CD14-positive monocyte (primary cell): ENCODE measurements at regions not wholly inside any gene's neighbourhood (a gene's known extent, or its start where the extent isn't known, plus 50 kb on each side); places are given as distances from the start of the nearest gene placed in this dataset.
"Not testable (repeated sequence)": the region's sequence is repeated elsewhere in the genome, so short reads cannot be mapped to it uniquely, and the experiment has no call there.

Experiments used
- DNase-seq, 3 donors: peaks; one replicate each; pipeline ENCODE4 v3.0.0-alpha.2; 2011 to 2022
- H2AFZ ChIP-seq: 2 replicates; pipeline ENCODE4 v1.6.0; 2012; ENCODE audit warnings: mild to moderate bottlenecking, low read depth, low read length, inconsistent platforms; ENCODE audit not compliant: insufficient read depth, poor library complexity, severe bottlenecking
- H3K27ac ChIP-seq, 2 donors: 1 replicate in 1 of 2; 2 replicates in 1 of 2; pipeline ENCODE4 v1.5.1; 2012 to 2013; ENCODE audit warnings: low read length in 2 of 2, control low read depth in 1 of 2, inconsistent platforms in 1 of 2, low read depth in 1 of 2, mild to moderate bottlenecking in 1 of 2
- H3K27me3 ChIP-seq, 2 donors: one replicate each; pipeline versions ENCODE4 v1.6.0 to v1.6.1; 2011 to 2013; ENCODE audit warnings: low read length in 2 of 2; ENCODE audit not compliant: control insufficient read depth in 2 of 2, insufficient read depth in 2 of 2
- H3K36me3 ChIP-seq, 2 donors: replicated peaks in 1 of 2; 1 replicate in 1 of 2; 2 replicates in 1 of 2; pipeline versions ENCODE4 v1.5.1 to v1.6.1; 2012 to 2013; ENCODE audit warnings: low read length in 2 of 2, control low read depth in 1 of 2, inconsistent platforms in 1 of 2, mild to moderate bottlenecking in 1 of 2; ENCODE audit not compliant: insufficient read depth in 2 of 2, control insufficient read depth in 1 of 2
- H3K4me1 ChIP-seq, 2 donors: 1 replicate in 1 of 2; 2 replicates in 1 of 2; pipeline versions ENCODE4 v1.5.1 to v1.6.1; 2012 to 2013; ENCODE audit warnings: low read length in 2 of 2, control low read depth in 1 of 2, inconsistent platforms in 1 of 2, mild to moderate bottlenecking in 1 of 2, moderate library complexity in 1 of 2; ENCODE audit not compliant: insufficient read depth in 2 of 2, control insufficient read depth in 1 of 2
- H3K4me2 ChIP-seq: replicated peaks from 2 replicates; pipeline ENCODE3; 2012; ENCODE audit warnings: low read length, moderate library complexity, mild to moderate bottlenecking; ENCODE audit not compliant: poor library complexity, severe bottlenecking; ENCODE audit errors: extremely low read depth
- H3K4me3 ChIP-seq, 3 experiments: fragments of 200-600 bp in 1 of 3; sonication (generic) in 1 of 3; replicated peaks in 1 of 3; 1 replicate in 2 of 3; 2 replicates in 1 of 3; pipeline ENCODE4 v1.5.1; 2011 to 2013; ENCODE audit warnings: low read length in 3 of 3, mild to moderate bottlenecking in 3 of 3, control low read depth in 2 of 3, low read depth in 2 of 3, inconsistent platforms in 1 of 3, moderate library complexity in 1 of 3
- H3K79me2 ChIP-seq: 2 replicates; pipeline ENCODE4 v1.6.0; 2012; ENCODE audit warnings: mild to moderate bottlenecking, control low read depth, inconsistent platforms, low read length, moderate library complexity; ENCODE audit not compliant: insufficient read depth
- H3K9ac ChIP-seq: 2 replicates; pipeline ENCODE4 v1.6.0; 2017; ENCODE audit warnings: low read length, mild to moderate bottlenecking; ENCODE audit not compliant: insufficient read depth, poor library complexity, severe bottlenecking
- H3K9me3 ChIP-seq, 2 donors: replicated peaks in 1 of 2; 1 replicate in 1 of 2; 2 replicates in 1 of 2; pipeline versions ENCODE4 v1.5.1 to v1.6.1; 2012 to 2013; ENCODE audit warnings: low read length in 2 of 2, control low read depth in 1 of 2; ENCODE audit not compliant: control insufficient read depth in 1 of 2, insufficient read depth in 1 of 2
- H4K20me1 ChIP-seq: 2 replicates; pipeline ENCODE4 v1.6.0; 2012; ENCODE audit warnings: mild to moderate bottlenecking, low read length, control low read depth, moderate library complexity; ENCODE audit not compliant: insufficient read depth
- H3K27ac Mint-ChIP-seq, 7 donors: one replicate each; pipeline ENCODE4 v1.8.0; 2020; ENCODE audit warnings: mild to moderate bottlenecking in 7 of 7, mixed read lengths in 7 of 7, moderate library complexity in 6 of 7, inconsistent platforms in 2 of 7
- H3K27me3 Mint-ChIP-seq, 3 donors: one replicate each; pipeline ENCODE4 v1.8.0; 2021 to 2022; ENCODE audit warnings: low read depth in 3 of 3, mild to moderate bottlenecking in 3 of 3, mixed read lengths in 3 of 3, moderate library complexity in 3 of 3, inconsistent platforms in 1 of 3
- H3K36me3 Mint-ChIP-seq, 2 donors: one replicate each; pipeline ENCODE4 v1.8.0; 2020; ENCODE audit warnings: mixed read lengths in 2 of 2, inconsistent platforms in 1 of 2, mild to moderate bottlenecking in 1 of 2
- H3K4me1 Mint-ChIP-seq: one replicate; pipeline ENCODE4 v1.8.0; 2020; ENCODE audit warnings: mild to moderate bottlenecking, mixed read lengths
- H3K4me3 Mint-ChIP-seq, 2 donors: one replicate each; pipeline ENCODE4 v1.8.0; 2020; ENCODE audit warnings: mild to moderate bottlenecking in 2 of 2, mixed read lengths in 2 of 2, moderate library complexity in 1 of 2
- H3K9me3 Mint-ChIP-seq, 7 donors: one replicate each; pipeline ENCODE4 v1.8.0; 2020 to 2022; ENCODE audit warnings: mixed read lengths in 7 of 7, mild to moderate bottlenecking in 6 of 7, moderate library complexity in 6 of 7, inconsistent platforms in 2 of 7
- WGBS: methylation state at CpG from one replicate; pipeline ENCODE4 v1.1.5; 2013; ENCODE audit warnings: missing lambda C conversion rate; ENCODE audit not compliant: insufficient coverage; 5-methylcytosine and 5-hydroxymethylcytosine counted together
- intact Hi-C, 2 donors: fragments of 100-400 bp; cut with micrococcal nuclease; formaldehyde crosslinking; loops; one replicate each; pipeline versions ENCODE4 v1.15.0 to v1.15.1; 2023
- TF ChIP-seq, protein P1 (sequence below): fragments of 200-600 bp; IDR thresholded peaks from one replicate; pipeline ENCODE4 v1.8.0; 2022; ENCODE audit warnings: antibody characterized with exemption, mild to moderate bottlenecking

DNA sequence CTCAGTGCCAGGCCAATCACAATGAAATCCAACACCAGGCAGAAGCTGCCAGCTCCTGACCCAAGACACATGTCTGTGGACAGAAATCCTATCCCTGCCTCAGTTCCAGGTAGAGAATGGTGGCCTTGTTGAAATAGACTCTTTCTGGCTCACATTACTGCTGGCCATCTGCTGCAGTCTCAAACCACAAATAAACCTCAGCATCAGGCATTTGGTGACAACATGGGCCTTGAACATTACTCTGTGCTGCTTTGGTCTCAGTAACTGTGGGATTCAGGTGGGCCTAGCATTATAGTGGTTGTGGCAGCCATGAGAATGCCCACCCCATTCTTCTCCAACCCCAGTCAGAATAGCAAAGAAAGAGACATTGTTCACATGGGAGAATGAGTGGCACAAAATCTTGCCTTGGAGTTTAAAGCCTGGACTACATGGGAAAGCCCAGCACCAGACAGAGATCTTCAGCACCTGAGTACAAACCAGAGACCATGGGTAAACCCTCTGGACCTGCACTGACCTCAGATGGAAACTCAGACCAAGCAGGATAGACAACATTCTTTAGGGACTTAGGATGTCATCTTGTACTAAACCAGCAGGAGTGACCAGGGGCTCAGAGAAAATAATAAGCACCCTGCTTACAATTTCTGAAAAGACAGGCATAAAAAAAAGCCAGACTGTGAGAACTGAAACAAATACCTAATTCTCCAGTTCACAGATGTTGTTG is 50.4 kb upstream of the TRAM1L1 start:
- TF ChIP-seq, protein P1, sequence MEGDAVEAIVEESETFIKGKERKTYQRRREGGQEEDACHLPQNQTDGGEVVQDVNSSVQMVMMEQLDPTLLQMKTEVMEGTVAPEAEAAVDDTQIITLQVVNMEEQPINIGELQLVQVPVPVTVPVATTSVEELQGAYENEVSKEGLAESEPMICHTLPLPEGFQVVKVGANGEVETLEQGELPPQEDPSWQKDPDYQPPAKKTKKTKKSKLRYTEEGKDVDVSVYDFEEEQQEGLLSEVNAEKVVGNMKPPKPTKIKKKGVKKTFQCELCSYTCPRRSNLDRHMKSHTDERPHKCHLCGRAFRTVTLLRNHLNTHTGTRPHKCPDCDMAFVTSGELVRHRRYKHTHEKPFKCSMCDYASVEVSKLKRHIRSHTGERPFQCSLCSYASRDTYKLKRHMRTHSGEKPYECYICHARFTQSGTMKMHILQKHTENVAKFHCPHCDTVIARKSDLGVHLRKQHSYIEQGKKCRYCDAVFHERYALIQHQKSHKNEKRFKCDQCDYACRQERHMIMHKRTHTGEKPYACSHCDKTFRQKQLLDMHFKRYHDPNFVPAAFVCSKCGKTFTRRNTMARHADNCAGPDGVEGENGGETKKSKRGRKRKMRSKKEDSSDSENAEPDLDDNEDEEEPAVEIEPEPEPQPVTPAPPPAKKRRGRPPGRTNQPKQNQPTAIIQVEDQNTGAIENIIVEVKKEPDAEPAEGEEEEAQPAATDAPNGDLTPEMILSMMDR: no peak
- no peaks in the 10 kb centered on the region for H3K4me1 ChIP-seq
- H3K4me2 ChIP-seq: no peak overlapping the region
- DNase-seq: no peak
- no peak overlapping the region for H3K4me3 ChIP-seq
- no peaks in the 10 kb centered on the region for H3K36me3 Mint-ChIP-seq
- no peaks in the 10 kb centered on the region for H3K4me1 Mint-ChIP-seq
- no peaks in the 10 kb centered on the region for H3K9me3 ChIP-seq
- no peaks in the 10 kb centered on the region for H4K20me1 ChIP-seq
- H3K27ac ChIP-seq: no peak overlapping the region
- intact Hi-C loops: no loop called here
- H3K4me3 Mint-ChIP-seq: no peak overlapping the region
- H3K9me3 Mint-ChIP-seq: peaks cover 0 to 3% (median 0%) of the 10 kb centered on the region in 7 donors
- H3K27ac Mint-ChIP-seq: no peak overlapping the region
- H3K36me3 ChIP-seq: no peaks in the 10 kb centered on the region
- H3K9ac ChIP-seq: no peak overlapping the region
- no peaks in the 10 kb centered on the region for H3K27me3 ChIP-seq
- H2AFZ ChIP-seq: no peak overlapping the region
- no peaks in the 10 kb centered on the region for H3K79me2 ChIP-seq
- H3K27me3 Mint-ChIP-seq: peaks cover 0 to 2% (median 0%) of the 10 kb centered on the region in 3 donors

DNA sequence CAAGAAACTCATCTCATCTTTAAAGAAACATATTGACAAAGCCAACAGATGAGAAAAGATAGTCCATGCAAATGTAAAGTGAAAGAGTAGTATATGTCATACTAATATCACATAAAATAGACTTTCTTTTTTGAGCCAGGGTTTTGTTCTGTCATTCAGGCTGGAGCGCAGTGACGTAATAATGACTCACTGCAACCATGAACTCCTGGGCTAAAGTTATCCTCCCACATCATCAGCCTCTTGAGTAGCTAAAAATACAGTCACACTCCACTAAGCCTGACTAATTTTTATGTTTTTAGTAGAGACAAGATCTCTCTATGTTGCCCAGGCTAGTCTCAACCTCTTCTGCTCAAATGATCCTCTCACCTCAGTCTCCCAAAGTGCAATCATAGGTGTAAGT is 51.8 kb upstream of the TRAM1L1 start:
- no peak for DNase-seq
- Mint-ChIP-seq H3K4me1 (no peaks in the 10 kb centered on the region), H3K4me3 (no peak overlapping the region), H3K36me3 (no peaks in the 10 kb centered on the region), H3K27ac (no peak overlapping the region), H3K27me3 (peaks cover 0 to 2% (median 0%) of the 10 kb centered on the region in 3 donors), H3K9me3 (peaks cover 0 to 3% (median 0%) of the 10 kb centered on the region in 7 donors)
- no peaks in the 10 kb centered on the region for H3K4me1 ChIP-seq
- no peak overlapping the region for H3K27ac ChIP-seq
- WGBS: no CpG with 5 or more reads among the region's 2 CpGs
- intact Hi-C loops: no loop called here
- no peak overlapping the region for H3K4me3 ChIP-seq
- H3K36me3 ChIP-seq: no peaks in the 10 kb centered on the region
- no peak overlapping the region for H3K9ac ChIP-seq
- TF ChIP-seq, protein P1: no peak
- H3K27me3 ChIP-seq: no peaks in the 10 kb centered on the region
- no peak overlapping the region for H2AFZ ChIP-seq
- H3K9me3 ChIP-seq: no peaks in the 10 kb centered on the region
- H3K79me2 ChIP-seq: no peaks in the 10 kb centered on the region
- H4K20me1 ChIP-seq: no peaks in the 10 kb centered on the region
- no peak overlapping the region for H3K4me2 ChIP-seq

DNA sequence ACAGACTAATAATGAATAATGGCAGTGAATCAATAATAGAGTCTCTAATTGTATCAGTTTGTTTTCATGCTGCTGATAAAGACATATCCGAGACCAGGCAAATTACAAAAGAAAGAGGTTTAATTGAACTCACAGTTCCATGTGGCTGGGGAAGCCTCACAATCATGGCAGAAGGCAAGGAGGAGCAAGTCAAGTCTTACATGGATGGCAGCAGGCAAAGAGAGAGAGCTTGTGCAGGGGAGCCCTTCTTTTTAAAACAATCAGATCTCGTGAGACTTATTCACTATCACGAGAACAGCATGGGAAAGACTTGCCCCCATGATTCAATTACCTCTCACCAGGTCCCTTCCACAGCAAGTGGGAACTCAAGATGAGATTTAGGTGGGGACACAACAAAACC is 53.4 kb upstream of the TRAM1L1 start:
- DNase-seq, H3K27ac ChIP-seq, H3K27me3 ChIP-seq, intact Hi-C loops, H3K9me3 Mint-ChIP-seq, H3K9me3 ChIP-seq, H3K9ac ChIP-seq, H3K4me3 Mint-ChIP-seq, H3K27ac Mint-ChIP-seq, H3K4me3 ChIP-seq, H3K79me2 ChIP-seq, H2AFZ ChIP-seq, H3K4me1 ChIP-seq, H3K4me1 Mint-ChIP-seq, H3K36me3 ChIP-seq, H3K4me2 ChIP-seq, H3K27me3 Mint-ChIP-seq, H4K20me1 ChIP-seq, H3K36me3 Mint-ChIP-seq: not testable (repeated sequence)
- WGBS: 100% methylated on average over 3 of the region's 3 CpGs
